GM12878 (cell line): ENCODE measurements at regions not wholly inside any gene's neighbourhood (a gene's known extent, or its start where the extent isn't known, plus 50 kb on each side); places are given as distances from the start of the nearest gene placed in this dataset.

Source experiments
- ATAC-seq: fragments of 200-7000 bp; cut with Tn5 transposase; 3 replicates; pipeline ENCODE4 v1.9.1; 2020; ENCODE audit warnings: mild to moderate bottlenecking, moderate library complexity
- BruUV-seq: library from RNA; stranded (reverse); fragments of 400-500 nt; replicated peaks from 2 replicates; lab custom pipeline; 2021; lab: Mats Ljungman, UMichigan
- CTCF ChIA-PET: fragments of 300-600 bp; sonication (Branson Sonifier 250); formaldehyde crosslinking; extraction: SDS; loops from one replicate; lab custom pipeline; 2021; ENCODE audit warnings: inconsistent platforms; lab: Yijun Ruan, JAX
- POLR2A ChIA-PET: fragments of 350-600 bp; formaldehyde crosslinking; extraction: SDS; loops from one replicate; lab custom pipeline; 2021; ENCODE audit warnings: inconsistent platforms; lab: Charles Lee
- RAD21 ChIA-PET: fragments of 300-600 bp; sonication (Branson Sonifier 250); formaldehyde crosslinking; loops from one replicate; lab custom pipeline; 2023; ENCODE audit warnings: antibody characterized with exemption; ENCODE audit not compliant: unreplicated experiment; lab: Charles Lee
- SMC1A ChIA-PET: fragments of 300-600 bp; sonication (Branson Sonifier 250); formaldehyde crosslinking; loops from one replicate; lab custom pipeline; 2023; ENCODE audit not compliant: unreplicated experiment, uncharacterized antibody; lab: Charles Lee
- DNase-seq: peaks from one replicate; pipeline ENCODE4 v3.0.0-alpha.2; 2011; ENCODE audit warnings: low read depth, low spot score
- FAIRE-seq: peaks from 3 replicates; lab custom pipeline; 2011; peaks lifted over from hg19 to GRCh38; lab: Jason Lieb, UNC
- H2AFZ ChIP-seq: 2 replicates; pipeline ENCODE4 v1.6.0; 2011; ENCODE audit warnings: low read depth, low read length, control low read depth; ENCODE audit not compliant: control insufficient read depth
- H3K27ac ChIP-seq: 2 replicates; pipeline ENCODE4 v1.5.1; 2011; ENCODE audit warnings: control low read depth; ENCODE audit not compliant: control insufficient read depth, insufficient read depth
- H3K27me3 ChIP-seq, 2 experiments: replicated peaks in 1 of 2; 2 replicates each; pipeline versions ENCODE4 v1.6.0 to v1.6.1; 2011; ENCODE audit warnings: low read length in 1 of 2; ENCODE audit not compliant: control insufficient read depth in 2 of 2, insufficient read depth in 2 of 2
- H3K36me3 ChIP-seq, 2 experiments: 2 replicates each; pipeline ENCODE4 v1.5.1; 2011; ENCODE audit warnings: low read length in 1 of 2; ENCODE audit not compliant: control insufficient read depth in 2 of 2, insufficient read depth in 2 of 2
- H3K4me1 ChIP-seq: 2 replicates; pipeline ENCODE4 v1.6.1; 2011; ENCODE audit warnings: mild to moderate bottlenecking, low read length, moderate library complexity, mixed read lengths; ENCODE audit not compliant: control insufficient read depth, insufficient read depth
- H3K4me2 ChIP-seq: 2 replicates; pipeline ENCODE4 v1.6.0; 2011; ENCODE audit warnings: control low read depth; ENCODE audit not compliant: control insufficient read depth, insufficient read depth
- H3K4me3 ChIP-seq: fragments of 200-600 bp; sonication (generic); 2 replicates; pipeline ENCODE4 v1.5.1; 2016
- H3K79me2 ChIP-seq: 2 replicates; pipeline ENCODE4 v1.6.0; 2011; ENCODE audit warnings: low read length; ENCODE audit not compliant: control insufficient read depth, insufficient read depth
- H3K9ac ChIP-seq: 2 replicates; pipeline ENCODE4 v1.8.0; 2011; ENCODE audit warnings: low read length, control low read depth, mixed read lengths; ENCODE audit not compliant: control insufficient read depth, insufficient read depth
- H3K9me3 ChIP-seq: replicated peaks from 3 replicates; pipeline ENCODE4 v1.5.1; 2011; ENCODE audit warnings: mild to moderate bottlenecking, low read length; ENCODE audit not compliant: control insufficient read depth, insufficient read depth
- H4K20me1 ChIP-seq: 2 replicates; pipeline ENCODE4 v1.6.0; 2011; ENCODE audit not compliant: control insufficient read depth, insufficient read depth
- CBFB ChIP-seq: IDR thresholded peaks from 2 replicates; pipeline ENCODE4 v1.6.1; 2016; ENCODE audit warnings: antibody characterized with exemption, low read depth
- CREB1 ChIP-seq: IDR thresholded peaks from 2 replicates; pipeline ENCODE4 v1.6.1; 2012; ENCODE audit warnings: low read depth, mild to moderate bottlenecking, inconsistent platforms
- DPF2 ChIP-seq: fragments of 450-650 bp; IDR thresholded peaks from 2 replicates; pipeline ENCODE4 v1.6.1; 2017; ENCODE audit warnings: mild to moderate bottlenecking
- MYC ChIP-seq: IDR thresholded peaks from 2 replicates; pipeline ENCODE4 v1.6.1; 2011; ENCODE audit warnings: mild to moderate bottlenecking, low read length, moderate library complexity, inconsistent platforms; ENCODE audit not compliant: insufficient read depth, insufficient replicate concordance, insufficient read length, severe bottlenecking
- NR2F1 ChIP-seq: fragments of 450-650 bp; conservative IDR thresholded peaks from 2 replicates; pipeline ENCODE4 v1.6.1; 2017; ENCODE audit warnings: mild to moderate bottlenecking
- NRF1 ChIP-seq: conservative IDR thresholded peaks from 2 replicates; pipeline ENCODE4 v1.6.1; 2011; ENCODE audit warnings: mild to moderate bottlenecking, low read depth, low read length, improper control_type of control experiment
- RAD51 ChIP-seq: fragments of 450-650 bp; IDR thresholded peaks from 2 replicates; pipeline ENCODE4 v1.6.1; 2016; ENCODE audit warnings: moderate library complexity, mild to moderate bottlenecking, inconsistent platforms
- SMAD1 ChIP-seq: fragments of 450-650 bp; IDR thresholded peaks from 2 replicates; pipeline ENCODE4 v1.6.1; 2018; ENCODE audit warnings: mild to moderate bottlenecking, low read depth; ENCODE audit not compliant: partially characterized antibody
- SPI1 ChIP-seq: IDR thresholded peaks from 2 replicates; pipeline ENCODE4 v1.6.1; 2011; ENCODE audit warnings: low read depth, mild to moderate bottlenecking, low read length, moderate library complexity, borderline replicate concordance; ENCODE audit not compliant: insufficient read depth
- SREBF1 ChIP-seq: IDR thresholded peaks from 2 replicates; pipeline ENCODE4 v1.6.1; 2012; ENCODE audit warnings: mild to moderate bottlenecking, low read length
- ZNF24 ChIP-seq: fragments of 450-650 bp; IDR thresholded peaks from 2 replicates; pipeline ENCODE4 v1.6.1; 2017; ENCODE audit warnings: antibody characterized with exemption, mild to moderate bottlenecking
- ZNF384 ChIP-seq: IDR thresholded peaks from 2 replicates; pipeline ENCODE4 v1.6.1; 2012; ENCODE audit warnings: low read depth, mild to moderate bottlenecking, low read length, improper control_type of control experiment, borderline replicate concordance
- WGBS: methylation state at CpG from one replicate; pipeline ENCODE4 v1.1.6; 2016; ENCODE audit warnings: low lambda C conversion rate; ENCODE audit not compliant: insufficient replicate concordance, insufficient coverage; ENCODE audit errors: missing lambda C conversion rate; 5-methylcytosine and 5-hydroxymethylcytosine counted together
- in situ Hi-C: fragments of 300-500 bp; cut with MboI; formaldehyde crosslinking; loops from 9 replicates; pipeline ENCODE4 v1.14.3; 2018; ENCODE audit warnings: mixed read lengths
- intact Hi-C: fragments of 100-400 bp; cut with micrococcal nuclease; formaldehyde crosslinking; loops from one replicate; pipeline ENCODE4 v1.14.2; 2022; ENCODE audit not compliant: unreplicated experiment
- TF ChIP-seq, protein P1 (sequence below): fragments of 450-650 bp; IDR thresholded peaks from 2 replicates; pipeline ENCODE4 v1.6.1; 2017; ENCODE audit warnings: low read depth, mild to moderate bottlenecking, moderate library complexity
- TF ChIP-seq, protein P2 (sequence below): fragments of 450-650 bp; IDR thresholded peaks from 2 replicates; pipeline ENCODE4 v1.6.1; 2016; ENCODE audit warnings: mild to moderate bottlenecking, moderate library complexity, borderline replicate concordance
- TF ChIP-seq, protein P3 (sequence below): IDR thresholded peaks from 2 replicates; pipeline ENCODE4 v1.6.1; 2011; ENCODE audit warnings: low read depth, mild to moderate bottlenecking, low read length, moderate library complexity, borderline replicate concordance; ENCODE audit errors: extremely low read depth
- TF ChIP-seq, protein P4 (sequence below): fragments of 450-650 bp; IDR thresholded peaks from 2 replicates; pipeline ENCODE4 v1.6.1; 2018; ENCODE audit warnings: mild to moderate bottlenecking, low read depth, moderate library complexity; ENCODE audit not compliant: partially characterized antibody

DNA sequence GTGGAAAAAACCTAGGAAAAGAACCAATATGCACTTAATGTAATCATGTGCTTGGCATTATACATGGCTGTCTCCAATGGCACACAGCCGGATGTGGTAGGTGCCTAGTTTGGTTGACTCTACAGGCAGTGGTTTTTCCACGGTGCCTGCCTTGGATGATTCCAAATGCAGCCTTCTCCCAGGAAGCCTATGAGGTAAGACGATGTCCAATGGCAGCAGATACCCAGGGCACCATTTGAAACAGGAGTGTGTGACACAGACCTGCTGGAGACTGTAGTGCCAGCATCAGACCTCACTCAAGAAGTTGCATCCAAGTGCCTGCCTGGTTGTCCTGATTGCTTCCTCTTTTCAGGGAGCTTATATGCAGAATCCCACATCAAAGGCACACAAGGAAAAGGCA is 88.0 kb upstream of the VASH1 start (continued):
- TF ChIP-seq, protein P1, sequence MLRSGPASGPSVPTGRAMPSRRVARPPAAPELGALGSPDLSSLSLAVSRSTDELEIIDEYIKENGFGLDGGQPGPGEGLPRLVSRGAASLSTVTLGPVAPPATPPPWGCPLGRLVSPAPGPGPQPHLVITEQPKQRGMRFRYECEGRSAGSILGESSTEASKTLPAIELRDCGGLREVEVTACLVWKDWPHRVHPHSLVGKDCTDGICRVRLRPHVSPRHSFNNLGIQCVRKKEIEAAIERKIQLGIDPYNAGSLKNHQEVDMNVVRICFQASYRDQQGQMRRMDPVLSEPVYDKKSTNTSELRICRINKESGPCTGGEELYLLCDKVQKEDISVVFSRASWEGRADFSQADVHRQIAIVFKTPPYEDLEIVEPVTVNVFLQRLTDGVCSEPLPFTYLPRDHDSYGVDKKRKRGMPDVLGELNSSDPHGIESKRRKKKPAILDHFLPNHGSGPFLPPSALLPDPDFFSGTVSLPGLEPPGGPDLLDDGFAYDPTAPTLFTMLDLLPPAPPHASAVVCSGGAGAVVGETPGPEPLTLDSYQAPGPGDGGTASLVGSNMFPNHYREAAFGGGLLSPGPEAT: no peak
- TF ChIP-seq ZNF24 (no peak), MYC (no peak), NR2F1 (no peak)

DNA sequence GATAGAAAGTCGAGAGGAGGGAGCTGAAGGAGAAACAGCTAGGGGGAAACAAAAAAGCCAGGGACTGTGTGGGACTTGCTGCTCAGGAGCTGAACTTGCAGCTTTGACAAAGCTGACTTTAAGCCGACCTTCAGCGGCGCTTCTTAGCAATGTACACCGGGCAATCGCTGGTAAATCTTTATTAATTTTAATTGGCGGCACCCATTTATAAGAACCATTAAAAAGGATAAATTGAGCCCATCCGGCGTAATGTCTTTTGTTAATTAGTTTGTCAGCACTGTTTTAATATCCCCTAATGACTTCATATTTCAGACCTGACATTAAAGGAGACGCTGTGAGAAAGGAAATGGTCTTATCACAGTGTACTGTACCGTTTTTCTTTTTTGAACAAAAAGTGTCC is 86.2 kb upstream of the VASH1 start:
- TF ChIP-seq, protein P2, sequence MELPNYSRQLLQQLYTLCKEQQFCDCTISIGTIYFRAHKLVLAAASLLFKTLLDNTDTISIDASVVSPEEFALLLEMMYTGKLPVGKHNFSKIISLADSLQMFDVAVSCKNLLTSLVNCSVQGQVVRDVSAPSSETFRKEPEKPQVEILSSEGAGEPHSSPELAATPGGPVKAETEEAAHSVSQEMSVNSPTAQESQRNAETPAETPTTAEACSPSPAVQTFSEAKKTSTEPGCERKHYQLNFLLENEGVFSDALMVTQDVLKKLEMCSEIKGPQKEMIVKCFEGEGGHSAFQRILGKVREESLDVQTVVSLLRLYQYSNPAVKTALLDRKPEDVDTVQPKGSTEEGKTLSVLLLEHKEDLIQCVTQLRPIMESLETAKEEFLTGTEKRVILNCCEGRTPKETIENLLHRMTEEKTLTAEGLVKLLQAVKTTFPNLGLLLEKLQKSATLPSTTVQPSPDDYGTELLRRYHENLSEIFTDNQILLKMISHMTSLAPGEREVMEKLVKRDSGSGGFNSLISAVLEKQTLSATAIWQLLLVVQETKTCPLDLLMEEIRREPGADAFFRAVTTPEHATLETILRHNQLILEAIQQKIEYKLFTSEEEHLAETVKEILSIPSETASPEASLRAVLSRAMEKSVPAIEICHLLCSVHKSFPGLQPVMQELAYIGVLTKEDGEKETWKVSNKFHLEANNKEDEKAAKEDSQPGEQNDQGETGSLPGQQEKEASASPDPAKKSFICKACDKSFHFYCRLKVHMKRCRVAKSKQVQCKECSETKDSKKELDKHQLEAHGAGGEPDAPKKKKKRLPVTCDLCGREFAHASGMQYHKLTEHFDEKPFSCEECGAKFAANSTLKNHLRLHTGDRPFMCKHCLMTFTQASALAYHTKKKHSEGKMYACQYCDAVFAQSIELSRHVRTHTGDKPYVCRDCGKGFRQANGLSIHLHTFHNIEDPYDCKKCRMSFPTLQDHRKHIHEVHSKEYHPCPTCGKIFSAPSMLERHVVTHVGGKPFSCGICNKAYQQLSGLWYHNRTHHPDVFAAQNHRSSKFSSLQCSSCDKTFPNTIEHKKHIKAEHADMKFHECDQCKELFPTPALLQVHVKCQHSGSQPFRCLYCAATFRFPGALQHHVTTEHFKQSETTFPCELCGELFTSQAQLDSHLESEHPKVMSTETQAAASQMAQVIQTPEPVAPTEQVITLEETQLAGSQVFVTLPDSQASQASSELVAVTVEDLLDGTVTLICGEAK: no peak
- TF ChIP-seq CREB1 (no peak), SREBF1 (no peak), SMAD1 (no peak), DPF2 (no peak), SPI1 (no peak), NRF1 (no peak), CBFB (no peak), RAD51 (no peak), ZNF384 (no peak)
- TF ChIP-seq, protein P3, sequence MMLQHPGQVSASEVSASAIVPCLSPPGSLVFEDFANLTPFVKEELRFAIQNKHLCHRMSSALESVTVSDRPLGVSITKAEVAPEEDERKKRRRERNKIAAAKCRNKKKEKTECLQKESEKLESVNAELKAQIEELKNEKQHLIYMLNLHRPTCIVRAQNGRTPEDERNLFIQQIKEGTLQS: no peak
- TF ChIP-seq, protein P4, sequence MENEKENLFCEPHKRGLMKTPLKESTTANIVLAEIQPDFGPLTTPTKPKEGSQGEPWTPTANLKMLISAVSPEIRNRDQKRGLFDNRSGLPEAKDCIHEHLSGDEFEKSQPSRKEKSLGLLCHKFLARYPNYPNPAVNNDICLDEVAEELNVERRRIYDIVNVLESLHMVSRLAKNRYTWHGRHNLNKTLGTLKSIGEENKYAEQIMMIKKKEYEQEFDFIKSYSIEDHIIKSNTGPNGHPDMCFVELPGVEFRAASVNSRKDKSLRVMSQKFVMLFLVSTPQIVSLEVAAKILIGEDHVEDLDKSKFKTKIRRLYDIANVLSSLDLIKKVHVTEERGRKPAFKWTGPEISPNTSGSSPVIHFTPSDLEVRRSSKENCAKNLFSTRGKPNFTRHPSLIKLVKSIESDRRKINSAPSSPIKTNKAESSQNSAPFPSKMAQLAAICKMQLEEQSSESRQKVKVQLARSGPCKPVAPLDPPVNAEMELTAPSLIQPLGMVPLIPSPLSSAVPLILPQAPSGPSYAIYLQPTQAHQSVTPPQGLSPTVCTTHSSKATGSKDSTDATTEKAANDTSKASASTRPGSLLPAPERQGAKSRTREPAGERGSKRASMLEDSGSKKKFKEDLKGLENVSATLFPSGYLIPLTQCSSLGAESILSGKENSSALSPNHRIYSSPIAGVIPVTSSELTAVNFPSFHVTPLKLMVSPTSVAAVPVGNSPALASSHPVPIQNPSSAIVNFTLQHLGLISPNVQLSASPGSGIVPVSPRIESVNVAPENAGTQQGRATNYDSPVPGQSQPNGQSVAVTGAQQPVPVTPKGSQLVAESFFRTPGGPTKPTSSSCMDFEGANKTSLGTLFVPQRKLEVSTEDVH: no peak
- Histone ChIP-seq H3K9me3 (no peaks in the 10 kb centered on the region), H3K4me2 (no peak overlapping the region), H3K27ac (no peak overlapping the region), H3K9ac (no peak overlapping the region), H3K36me3 (no peaks in the 10 kb centered on the region), H3K79me2 (no peaks in the 10 kb centered on the region), H3K4me3 (no peak overlapping the region), H2AFZ (no peak overlapping the region), H3K4me1 (no peaks in the 10 kb centered on the region), H3K27me3 (peaks cover 0 to 2% of the 10 kb centered on the region in 2 experiments; a peak in 3 of 4 replicates), H4K20me1 (no peaks in the 10 kb centered on the region)
- in situ Hi-C loops (no loop called here), intact Hi-C loops (no loop called here)
- ATAC-seq (no peak), DNase-seq (no peak), FAIRE-seq (no peak)
- CTCF ChIA-PET: no interaction called here
- no TSS peak for BruUV-seq
- RAD21 ChIA-PET: no interaction called here
- POLR2A ChIA-PET: no interaction called here
- 53% methylated on average over 11 of the region's 11 CpGs for WGBS
- SMC1A ChIA-PET: no interaction called here
